ENCODE measurements at regions not wholly inside any gene's neighbourhood (a gene's known extent, or its start where the extent isn't known, plus 50 kb on each side); places are given as distances from the start of the nearest gene placed in this dataset.

GRCh38 chr5:74992791-74993190, 59.6 kb downstream of the GCNT4 start:
- H2AFZ ChIP-seq (ENCODE audit: low read depth, low read length): no peak overlapping the region
- H3K27me3 ChIP-seq (ENCODE audit: control insufficient read depth in 2 of 2, insufficient read depth in 2 of 2, low read length in 2 of 2): no peaks in the 10 kb centered on the region
- POLR2A ChIA-PET: interaction anchor here (1.0 kb wide), 1 partner anchor 22 kb away, joined by 3 read pairs; no protein-coding TSS in a partner anchor
- H3K9me3 ChIP-seq (replicated peaks; ENCODE audit: control insufficient read depth, insufficient read depth, low read depth, low read length): no peaks in the 10 kb centered on the region
- no peak for ATAC-seq
- H3K4me2 ChIP-seq (ENCODE audit: insufficient read depth, low read length): no peak overlapping the region
- DNase-seq (ENCODE audit: extremely low read depth in 1 of 4, low spot score in 3 of 4): no peak
- H3K4me1 ChIP-seq (replicated peaks in 1 of 2; ENCODE audit: control insufficient read depth in 2 of 2, insufficient read depth in 2 of 2, low read length in 2 of 2): no peaks in the 10 kb centered on the region
- in situ Hi-C loops (cut with MboI) (no loop called here), intact Hi-C loops (cut with micrococcal nuclease) (no loop called here)
- no peak for FAIRE-seq
- no peak overlapping the region for H3K27ac ChIP-seq (ENCODE audit: extremely low read depth, low read depth, low read length)
- no peak overlapping the region for H3K9ac ChIP-seq (ENCODE audit: insufficient read depth in 1 of 2, low read depth in 2 of 2, low read length in 2 of 2)
- no peak for TF ChIP-seq ADNP (tag; IDR thresholded peaks at IDR 0.05)
- no peak for TF ChIP-seq TEAD4 (IDR thresholded peaks at IDR 0.05; ENCODE audit: low read length)
- no peak for TF ChIP-seq TEAD4 (CRISPR knock-in tag; IDR thresholded peaks at IDR 0.05; ENCODE audit: borderline replicate concordance)
- TF ChIP-seq, protein P1, sequence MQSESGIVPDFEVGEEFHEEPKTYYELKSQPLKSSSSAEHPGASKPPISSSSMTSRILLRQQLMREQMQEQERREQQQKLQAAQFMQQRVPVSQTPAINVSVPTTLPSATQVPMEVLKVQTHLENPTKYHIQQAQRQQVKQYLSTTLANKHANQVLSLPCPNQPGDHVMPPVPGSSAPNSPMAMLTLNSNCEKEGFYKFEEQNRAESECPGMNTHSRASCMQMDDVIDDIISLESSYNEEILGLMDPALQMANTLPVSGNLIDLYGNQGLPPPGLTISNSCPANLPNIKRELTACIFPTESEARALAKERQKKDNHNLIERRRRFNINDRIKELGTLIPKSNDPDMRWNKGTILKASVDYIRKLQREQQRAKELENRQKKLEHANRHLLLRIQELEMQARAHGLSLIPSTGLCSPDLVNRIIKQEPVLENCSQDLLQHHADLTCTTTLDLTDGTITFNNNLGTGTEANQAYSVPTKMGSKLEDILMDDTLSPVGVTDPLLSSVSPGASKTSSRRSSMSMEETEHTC (IDR thresholded peaks at IDR 0.05): no peak
- TF ChIP-seq BDP1 (IDR thresholded peaks at IDR 0.05; ENCODE audit: insufficient read depth, insufficient read length): no peak
- H4K20me1 ChIP-seq (replicated peaks; ENCODE audit: control insufficient read depth, insufficient read depth, low read length): no peaks in the 10 kb centered on the region
- H3K9me1 ChIP-seq (ENCODE audit: control insufficient read depth, insufficient read depth, low read length): no peaks in the 10 kb centered on the region
- H3K79me2 ChIP-seq (ENCODE audit: control insufficient read depth, insufficient read depth, low read length): no peaks in the 10 kb centered on the region
- no peak overlapping the region for H3K4me3 ChIP-seq
- H3K36me3 ChIP-seq (ENCODE audit: control insufficient read depth, insufficient read depth, low read length): no peaks in the 10 kb centered on the region
- WGBS (ENCODE audit: insufficient coverage, low coverage, missing lambda C conversion rate): 0% methylated on average over 4 of the region's 4 CpGs
- CTCF ChIA-PET (ENCODE audit: low intra/inter-chr PET ratio): no interaction called here
- no TSS peak for BruUV-seq (replicated peaks)

DNA sequence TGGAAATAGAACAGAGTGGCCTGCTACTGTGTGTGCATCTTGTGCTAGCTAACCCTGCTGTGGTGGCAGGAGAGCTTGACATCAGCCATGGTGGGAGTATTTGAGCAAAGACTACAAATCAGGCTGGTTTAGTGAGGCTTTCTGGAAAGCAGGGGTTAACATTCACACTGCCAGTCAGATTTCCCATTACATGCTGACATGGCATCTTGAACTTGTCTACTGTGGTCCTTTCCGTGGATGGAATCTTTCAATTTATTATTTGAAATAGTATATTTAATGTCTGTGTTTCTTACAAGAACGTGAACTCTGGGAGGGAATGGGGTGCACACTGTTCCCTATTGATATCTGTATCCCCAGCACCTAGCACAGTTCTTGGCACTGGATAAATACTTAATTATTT, 60.8 kb downstream of the GCNT4 start:
- BruUV-seq (replicated peaks): no TSS peak
- no peak for DNase-seq (ENCODE audit: extremely low read depth in 1 of 4, low spot score in 3 of 4)
- intact Hi-C loops (cut with micrococcal nuclease) (no loop called here), in situ Hi-C loops (cut with MboI) (no loop called here)
- Histone ChIP-seq H3K36me3 (ENCODE audit: control insufficient read depth, insufficient read depth, low read length) (no peaks in the 10 kb centered on the region), H3K9ac (ENCODE audit: insufficient read depth in 1 of 2, low read depth in 2 of 2, low read length in 2 of 2) (no peak overlapping the region), H4K20me1 (replicated peaks; ENCODE audit: control insufficient read depth, insufficient read depth, low read length) (no peaks in the 10 kb centered on the region), H3K79me2 (ENCODE audit: control insufficient read depth, insufficient read depth, low read length) (no peaks in the 10 kb centered on the region), H3K9me3 (replicated peaks; ENCODE audit: control insufficient read depth, insufficient read depth, low read depth, low read length) (no peaks in the 10 kb centered on the region), H2AFZ (ENCODE audit: low read depth, low read length) (no peak overlapping the region), H3K27me3 (ENCODE audit: control insufficient read depth in 2 of 2, insufficient read depth in 2 of 2, low read length in 2 of 2) (no peaks in the 10 kb centered on the region), H3K27ac (ENCODE audit: extremely low read depth, low read depth, low read length) (no peak overlapping the region), H3K4me1 (replicated peaks in 1 of 2; ENCODE audit: control insufficient read depth in 2 of 2, insufficient read depth in 2 of 2, low read length in 2 of 2) (no peaks in the 10 kb centered on the region), H3K4me3 (no peak overlapping the region), H3K9me1 (ENCODE audit: control insufficient read depth, insufficient read depth, low read length) (no peaks in the 10 kb centered on the region), H3K4me2 (ENCODE audit: insufficient read depth, low read length) (no peak overlapping the region)
- WGBS (ENCODE audit: insufficient coverage, low coverage, missing lambda C conversion rate): 0% methylated on average over 2 of the region's 2 CpGs
- FAIRE-seq: no peak
- TF ChIP-seq ZNF316 (IDR thresholded peaks at IDR 0.05): 0 out of 2 replicates have a peak, but pooled peaks have one; percentile 32
- TF ChIP-seq FOXM1 (IDR thresholded peaks at IDR 0.05; ENCODE audit: low read depth): no peak
- no peak for TF ChIP-seq FOXM1 (CRISPR knock-in tag; IDR thresholded peaks at IDR 0.05; ENCODE audit: low read depth)
- POLR2A ChIA-PET: no interaction called here
- no peak for ATAC-seq
- CTCF ChIA-PET (ENCODE audit: low intra/inter-chr PET ratio): no interaction called here

Measured in K562 (cell line).